SJCRH30 (cell line): ENCODE measurements at regions not wholly inside any gene's neighbourhood (a gene's known extent, or its start where the extent isn't known, plus 50 kb on each side); places are given as distances from the start of the nearest gene placed in this dataset.

Experiments
- DNase-seq, 2 experiments: peaks; one replicate each; pipeline ENCODE4 v3.0.0-alpha.2; 2015 to 2020
- H3K27ac ChIP-seq: fragments of 250-450 bp; sonication (Bioruptor Pico); 2 replicates; pipeline ENCODE4 v1.5.1; 2020; ENCODE audit warnings: mild to moderate bottlenecking, moderate library complexity
- H3K27me3 ChIP-seq: fragments of 250-450 bp; sonication (Bioruptor Pico); 2 replicates; pipeline ENCODE4 v1.5.1; 2020; ENCODE audit warnings: mild to moderate bottlenecking, moderate library complexity
- H3K36me3 ChIP-seq: fragments of 250-450 bp; sonication (Bioruptor Pico); 2 replicates; pipeline ENCODE4 v1.5.1; 2020; ENCODE audit warnings: mild to moderate bottlenecking, moderate library complexity
- H3K4me1 ChIP-seq: fragments of 250-450 bp; sonication (Bioruptor Pico); 2 replicates; pipeline ENCODE4 v1.5.1; 2020; ENCODE audit warnings: mild to moderate bottlenecking, moderate library complexity
- H3K4me3 ChIP-seq: fragments of 250-450 bp; sonication (Bioruptor Pico); 2 replicates; pipeline ENCODE4 v1.5.1; 2020; ENCODE audit warnings: mild to moderate bottlenecking, moderate library complexity
- H3K9me3 ChIP-seq: fragments of 250-450 bp; sonication (Bioruptor Pico); replicated peaks from 2 replicates; pipeline ENCODE4 v1.5.1; 2020; ENCODE audit warnings: mild to moderate bottlenecking, moderate library complexity

GRCh38 chr3:107064405-107065060 is 312.7 kb upstream of the CCDC54 start:
- no peaks in the 10 kb centered on the region for H3K36me3 ChIP-seq
- H3K9me3 ChIP-seq = no peaks in the 10 kb centered on the region
- H3K27ac ChIP-seq = no peak overlapping the region
- no peaks in the 10 kb centered on the region for H3K27me3 ChIP-seq
- no peak overlapping the region for H3K4me3 ChIP-seq
- peak; percentile 58 to 89 for DNase-seq
- H3K4me1 ChIP-seq = peaks cover 9% of the 10 kb centered on the region

DNA sequence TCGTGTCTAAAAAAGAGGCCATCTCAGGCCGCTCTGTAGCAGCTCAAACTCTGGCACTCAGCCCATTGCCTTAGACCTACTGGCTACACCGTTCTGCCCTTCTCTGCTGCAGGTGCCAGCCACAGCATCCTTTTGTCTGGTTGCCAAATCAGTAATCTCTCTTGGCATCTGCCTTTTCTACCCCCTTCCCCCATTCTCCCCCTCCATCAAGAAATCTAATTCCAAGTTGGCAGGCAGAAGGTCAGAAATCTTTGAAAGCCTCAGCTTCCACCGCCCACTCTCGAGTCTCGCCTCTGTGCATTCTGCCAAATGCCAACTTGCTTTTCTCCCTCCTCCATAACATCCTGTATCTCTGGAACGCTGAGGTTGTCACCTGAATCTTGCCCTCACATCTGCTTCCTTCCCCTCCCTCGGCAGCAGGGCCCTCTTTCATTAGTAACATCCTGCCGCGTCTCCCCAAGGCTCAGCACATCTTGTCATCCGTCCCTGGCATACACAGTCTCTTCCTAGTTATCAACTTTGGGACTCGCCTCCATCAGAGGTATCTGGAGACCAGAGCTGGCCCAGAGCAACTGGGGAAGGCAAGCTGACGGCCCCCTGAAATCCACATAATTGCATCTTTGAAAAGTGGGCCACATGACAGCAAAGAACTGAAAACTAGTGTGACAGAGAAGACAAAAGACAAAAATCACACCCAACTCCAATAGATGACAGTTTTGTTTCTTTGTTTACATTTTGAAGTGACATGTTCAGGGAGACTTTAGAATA is 312.0 kb upstream of the CCDC54 start:
- no peaks in the 10 kb centered on the region for H3K27me3 ChIP-seq
- no peak overlapping the region for H3K27ac ChIP-seq
- H3K9me3 ChIP-seq = no peaks in the 10 kb centered on the region
- H3K4me1 ChIP-seq = peaks cover 9% of the 10 kb centered on the region
- no peaks in the 10 kb centered on the region for H3K36me3 ChIP-seq
- no peak overlapping the region for H3K4me3 ChIP-seq
- peak in 1 of 2 experiments; percentile 26 for DNase-seq

DNA sequence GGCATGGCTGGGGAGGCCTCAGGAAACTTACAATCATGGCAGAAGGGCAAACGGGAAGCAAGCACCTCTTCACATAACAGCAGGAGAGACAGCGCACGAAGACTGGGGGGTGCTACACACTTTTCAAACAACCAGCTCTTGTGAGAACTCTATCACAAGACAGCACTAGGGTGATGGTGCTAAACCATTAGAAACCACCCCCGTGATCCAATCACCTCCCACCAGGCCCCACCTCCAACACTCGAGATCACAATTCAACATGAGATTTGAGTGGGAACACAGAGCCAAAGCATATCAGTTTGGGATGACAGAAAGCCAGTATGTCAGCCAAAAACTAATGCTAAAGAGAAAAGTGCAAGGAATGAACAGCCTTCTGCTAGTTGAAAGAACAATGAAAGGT is 309.8 kb upstream of the CCDC54 start:
- Histone ChIP-seq H3K4me3 (no peak overlapping the region), H3K27me3 (no peaks in the 10 kb centered on the region), H3K4me1 (peaks cover 9% of the 10 kb centered on the region), H3K36me3 (no peaks in the 10 kb centered on the region), H3K9me3 (no peaks in the 10 kb centered on the region), H3K27ac (no peak overlapping the region)
- no peak for DNase-seq

- H3K9me3 ChIP-seq = no peaks in the 10 kb centered on the region
- no peaks in the 10 kb centered on the region; the same call in none of the 2 replicates for H3K4me1 ChIP-seq
- H3K36me3 ChIP-seq = no peaks in the 10 kb centered on the region
- H3K4me3 ChIP-seq = no peak overlapping the region
- H3K27ac ChIP-seq = no peak overlapping the region
- DNase-seq = peak in 1 of 2 experiments; percentile 34
- H3K27me3 ChIP-seq = no peaks in the 10 kb centered on the region
These were observed 308.3 kb upstream of the CCDC54 start for GRCh38 chr3:107068980-107069379.

GRCh38 chr3:107076946-107077345 is 300.3 kb upstream of the CCDC54 start:
- no peaks in the 10 kb centered on the region for H3K9me3 ChIP-seq
- no peak overlapping the region for H3K27ac ChIP-seq
- no peaks in the 10 kb centered on the region for H3K27me3 ChIP-seq
- no peaks in the 10 kb centered on the region for H3K36me3 ChIP-seq
- H3K4me3 ChIP-seq = no peak overlapping the region
- no peaks in the 10 kb centered on the region for H3K4me1 ChIP-seq
- no peak for DNase-seq

DNA sequence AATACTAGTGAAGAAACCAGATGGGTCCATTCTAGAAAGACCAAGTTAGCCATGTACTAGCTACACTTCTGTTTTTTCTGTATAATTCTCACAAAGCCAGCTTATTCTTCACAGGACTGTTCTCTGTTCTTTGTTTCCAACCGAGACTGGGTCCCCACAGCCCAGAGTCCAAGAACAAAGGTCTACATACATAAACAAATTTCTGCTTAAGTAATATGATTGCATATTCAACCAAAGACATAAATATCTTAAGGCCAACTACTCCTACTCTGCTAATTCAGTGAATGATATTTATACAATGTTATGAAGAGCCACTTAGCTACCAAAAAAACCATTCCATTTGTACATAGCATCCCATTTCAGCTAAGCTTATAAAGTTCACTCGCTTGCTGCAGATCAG is 299.8 kb upstream of the CCDC54 start:
- H3K36me3 ChIP-seq = no peaks in the 10 kb centered on the region
- no peak for DNase-seq
- no peaks in the 10 kb centered on the region for H3K9me3 ChIP-seq
- no peaks in the 10 kb centered on the region for H3K27me3 ChIP-seq
- no peak overlapping the region for H3K4me3 ChIP-seq
- H3K4me1 ChIP-seq = no peaks in the 10 kb centered on the region
- H3K27ac ChIP-seq = no peak overlapping the region

DNA sequence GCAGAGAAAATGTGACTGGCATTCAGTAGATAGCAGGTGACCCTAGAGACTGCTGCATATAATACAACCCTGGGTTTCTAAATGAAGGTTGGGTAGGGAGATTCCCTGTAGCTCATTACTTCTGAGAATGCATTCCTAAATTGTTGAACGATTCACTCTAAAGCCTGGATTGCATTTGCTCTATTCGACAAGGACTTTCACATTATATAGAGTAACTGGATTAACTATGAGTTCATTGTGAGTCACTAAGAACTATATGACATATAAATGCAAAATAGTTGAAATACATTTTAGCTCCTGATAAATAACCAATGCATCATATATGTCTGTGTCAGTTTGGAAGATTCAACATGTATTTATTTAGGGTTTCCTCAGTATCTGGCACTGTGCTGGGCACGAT is 294.7 kb upstream of the CCDC54 start:
- H3K4me1 ChIP-seq = no peaks in the 10 kb centered on the region
- no peak overlapping the region for H3K27ac ChIP-seq

DNA sequence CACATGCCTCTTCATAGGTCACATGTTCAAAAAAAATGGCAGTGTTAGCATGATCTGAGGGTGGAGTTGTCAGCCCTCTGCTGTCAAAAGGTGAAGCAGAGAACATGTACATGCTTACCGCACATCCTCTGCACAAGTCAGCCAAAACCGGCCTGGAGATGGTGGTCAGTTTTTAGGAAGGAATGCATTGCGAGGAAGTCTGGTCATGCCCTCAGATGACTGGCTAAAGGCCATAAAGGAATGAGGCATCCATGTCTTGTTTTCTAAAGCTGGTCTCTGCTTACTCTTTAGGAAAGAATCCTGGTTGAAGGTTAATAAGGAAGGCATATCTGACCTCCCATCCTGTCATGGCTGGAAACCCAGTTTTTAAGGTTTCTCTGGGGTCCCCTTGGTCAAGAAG is 292.0 kb upstream of the CCDC54 start:
- no peaks in the 10 kb centered on the region for H3K27me3 ChIP-seq
- no peak overlapping the region for H3K27ac ChIP-seq
- H3K4me3 ChIP-seq = no peak overlapping the region
- H3K4me1 ChIP-seq = no peaks in the 10 kb centered on the region
- no peaks in the 10 kb centered on the region for H3K9me3 ChIP-seq
- no peak for DNase-seq
- no peaks in the 10 kb centered on the region for H3K36me3 ChIP-seq

More for the DNA sequence above, 294.7 kb upstream of the CCDC54 start:
- DNase-seq = no peak
- no peaks in the 10 kb centered on the region for H3K9me3 ChIP-seq
- H3K27me3 ChIP-seq = no peaks in the 10 kb centered on the region
- no peak overlapping the region for H3K4me3 ChIP-seq
- no peaks in the 10 kb centered on the region for H3K36me3 ChIP-seq

DNA sequence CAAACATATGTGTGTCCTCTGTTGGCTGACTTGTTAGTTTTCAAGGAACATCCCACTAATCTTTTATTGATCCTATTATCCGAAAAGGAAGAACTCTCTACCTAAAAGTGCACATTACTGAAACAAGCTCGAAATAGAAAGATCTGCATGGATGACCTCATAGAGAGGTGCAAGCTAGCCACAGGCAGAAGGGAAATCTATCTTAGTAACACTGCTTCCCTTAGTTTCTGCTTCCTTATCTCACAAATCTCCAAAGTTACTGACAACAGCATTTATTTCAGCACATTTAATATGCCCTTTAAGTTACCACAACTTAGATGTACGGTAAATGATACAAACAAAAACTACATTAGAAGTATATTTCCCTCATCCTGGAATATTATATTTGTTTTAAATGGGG is 285.1 kb upstream of the CCDC54 start:
- no peak for DNase-seq
- no peaks in the 10 kb centered on the region for H3K9me3 ChIP-seq
- H3K4me1 ChIP-seq = no peaks in the 10 kb centered on the region
- H3K36me3 ChIP-seq = no peaks in the 10 kb centered on the region
- no peak overlapping the region for H3K4me3 ChIP-seq
- no peak overlapping the region for H3K27ac ChIP-seq
- no peaks in the 10 kb centered on the region; the same call in 1 of the 2 replicates for H3K27me3 ChIP-seq

DNA sequence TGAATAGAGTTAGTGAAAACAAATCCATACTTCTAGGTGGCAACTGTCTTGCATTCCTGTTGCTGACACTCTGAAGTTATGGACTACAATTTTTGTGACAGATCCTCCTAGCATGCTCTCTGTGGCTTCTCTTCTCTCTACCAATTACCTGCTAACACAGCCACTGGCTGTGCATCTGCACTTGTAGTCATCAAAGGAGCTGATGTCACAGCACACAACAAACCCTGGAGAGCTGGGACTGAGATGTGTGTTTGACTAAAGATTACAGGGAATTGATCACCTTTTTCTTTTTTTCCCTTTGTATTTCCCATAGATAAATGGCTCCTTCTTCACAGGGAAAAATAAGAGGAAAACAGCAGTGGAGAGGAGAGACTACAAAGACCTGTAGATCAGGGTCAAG is 278.4 kb upstream of the CCDC54 start:
- no peak for DNase-seq
- no peaks in the 10 kb centered on the region for H3K9me3 ChIP-seq
- H3K27ac ChIP-seq = no peak overlapping the region
- no peaks in the 10 kb centered on the region for H3K4me1 ChIP-seq
- no peaks in the 10 kb centered on the region for H3K36me3 ChIP-seq
- no peaks in the 10 kb centered on the region for H3K27me3 ChIP-seq
- no peak overlapping the region for H3K4me3 ChIP-seq

DNA sequence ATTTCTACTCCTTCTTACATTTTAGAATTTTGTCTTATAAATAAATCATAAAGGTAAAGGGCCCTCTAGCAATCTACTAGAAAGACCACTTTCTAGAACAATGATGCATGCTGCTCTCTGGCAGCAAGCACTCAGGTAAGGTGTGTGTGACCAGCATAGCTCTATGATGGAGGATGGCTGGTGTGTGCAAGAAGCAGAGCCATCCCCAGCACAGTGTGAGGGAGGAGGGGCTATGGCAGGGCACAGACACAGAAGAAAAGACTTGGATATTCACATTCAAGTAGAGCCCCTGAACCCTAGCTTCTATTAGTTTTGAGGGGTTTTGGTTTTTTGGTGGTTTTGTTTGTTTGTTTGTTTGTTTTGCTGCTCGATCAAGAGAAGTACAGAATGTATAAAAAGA is 277.1 kb upstream of the CCDC54 start:
- H3K27ac ChIP-seq = no peak overlapping the region
- H3K9me3 ChIP-seq = no peaks in the 10 kb centered on the region
- no peak for DNase-seq

DNA sequence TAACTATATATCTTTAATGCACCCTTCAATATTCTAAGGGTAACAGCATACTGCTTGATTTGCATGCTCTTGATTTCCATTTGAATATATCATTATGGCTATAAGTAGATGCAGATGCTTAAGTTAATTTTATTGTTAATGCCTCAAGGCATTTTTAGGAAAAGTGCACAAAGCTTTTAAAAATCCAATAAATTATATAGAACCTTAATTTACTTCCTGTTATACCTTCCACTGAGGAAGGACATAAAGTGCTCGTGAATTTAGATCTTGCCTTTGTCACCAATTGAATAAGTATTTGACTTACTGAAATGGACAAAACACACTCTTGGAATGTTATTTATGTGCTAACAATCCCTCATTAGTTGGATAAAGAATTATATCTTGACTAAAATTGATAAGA is 276.7 kb upstream of the CCDC54 start:
- H3K4me1 ChIP-seq = no peaks in the 10 kb centered on the region
- H3K27ac ChIP-seq = no peak overlapping the region
- H3K36me3 ChIP-seq = no peaks in the 10 kb centered on the region
- H3K27me3 ChIP-seq = no peaks in the 10 kb centered on the region
- DNase-seq = no peak
- no peak overlapping the region for H3K4me3 ChIP-seq
- no peaks in the 10 kb centered on the region for H3K9me3 ChIP-seq

More for the DNA sequence above, 277.1 kb upstream of the CCDC54 start:
- Histone ChIP-seq H3K27me3 (no peaks in the 10 kb centered on the region), H3K4me3 (no peak overlapping the region), H3K36me3 (no peaks in the 10 kb centered on the region), H3K4me1 (no peaks in the 10 kb centered on the region)

GRCh38 chr3:107103786-107104185 is 273.5 kb upstream of the CCDC54 start:
- Histone ChIP-seq H3K27me3 (no peaks in the 10 kb centered on the region), H3K36me3 (no peaks in the 10 kb centered on the region), H3K27ac (no peak overlapping the region), H3K4me3 (no peak overlapping the region), H3K9me3 (no peaks in the 10 kb centered on the region), H3K4me1 (no peaks in the 10 kb centered on the region)
- DNase-seq = no peak

DNA sequence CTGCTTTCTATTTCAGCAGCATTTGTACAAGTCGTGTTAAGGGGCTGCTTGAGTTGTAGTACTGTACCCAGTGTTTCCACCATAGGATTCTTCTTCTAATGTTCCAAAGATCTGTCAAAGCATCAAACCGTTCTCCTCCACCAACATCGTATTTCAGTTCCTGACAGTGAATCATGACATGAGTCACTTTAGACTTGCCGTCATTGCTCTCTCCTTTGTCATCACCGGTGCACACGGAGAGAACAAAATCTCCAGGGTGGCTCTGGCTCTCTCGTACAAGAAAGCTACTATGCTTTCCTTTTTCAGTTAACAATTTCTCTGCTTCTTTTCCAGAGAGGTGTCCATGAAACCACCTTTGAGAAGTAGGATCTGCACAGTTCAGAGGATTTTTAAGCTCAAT is 270.9 kb upstream of the CCDC54 start:
- H3K9me3 ChIP-seq = no peaks in the 10 kb centered on the region
- peaks cover 10% of the 10 kb centered on the region for H3K4me1 ChIP-seq
- no peaks in the 10 kb centered on the region for H3K36me3 ChIP-seq
- no peak overlapping the region for H3K4me3 ChIP-seq
- no peak overlapping the region for H3K27ac ChIP-seq
- no peaks in the 10 kb centered on the region for H3K27me3 ChIP-seq
- DNase-seq = no peak

- Histone ChIP-seq H3K36me3 (no peaks in the 10 kb centered on the region), H3K27ac (no peak overlapping the region), H3K4me1 (peaks cover 10% of the 10 kb centered on the region), H3K4me3 (no peak overlapping the region), H3K9me3 (no peaks in the 10 kb centered on the region), H3K27me3 (no peaks in the 10 kb centered on the region)
- DNase-seq = no peak
These were observed 270.3 kb upstream of the CCDC54 start for GRCh38 chr3:107106907-107107306.
